Calu3 (cell line): ENCODE measurements at regions not wholly inside any gene's neighbourhood (a gene's known extent, or its start where the extent isn't known, plus 50 kb on each side); places are given as distances from the start of the nearest gene placed in this dataset.

Source experiments
- BruUV-seq: library from RNA; stranded (reverse); fragments of 400-500 nt; replicated peaks from 2 replicates; lab custom pipeline; 2021; lab: Mats Ljungman, UMichigan
- CTCF ChIA-PET: fragments of 300-600 bp; sonication (Branson Sonifier 250); formaldehyde crosslinking; loops from one replicate; lab custom pipeline; 2022; ENCODE audit warnings: antibody characterized with exemption; lab: Charles Lee
- DNase-seq: peaks from one replicate; pipeline ENCODE4 v3.0.0; 2022
- H3K27ac Mint-ChIP-seq: one replicate; pipeline ENCODE4 v1.8.0; 2022; ENCODE audit warnings: mixed read lengths; ENCODE audit not compliant: unreplicated experiment
- H3K27me3 Mint-ChIP-seq: one replicate; pipeline ENCODE4 v1.8.0; 2022; ENCODE audit warnings: mixed read lengths; ENCODE audit not compliant: unreplicated experiment
- H3K36me3 Mint-ChIP-seq: one replicate; pipeline ENCODE4 v1.8.0; 2022; ENCODE audit warnings: mild to moderate bottlenecking, moderate library complexity, mixed read lengths; ENCODE audit not compliant: insufficient read depth, unreplicated experiment
- H3K4me1 Mint-ChIP-seq: one replicate; pipeline ENCODE4 v1.8.0; 2022; ENCODE audit warnings: mild to moderate bottlenecking, low read depth, mixed read lengths; ENCODE audit not compliant: unreplicated experiment
- H3K4me3 Mint-ChIP-seq: one replicate; pipeline ENCODE4 v1.8.0; 2022; ENCODE audit warnings: mild to moderate bottlenecking, low read depth, moderate library complexity, mixed read lengths; ENCODE audit not compliant: unreplicated experiment
- H3K9me3 Mint-ChIP-seq: one replicate; pipeline ENCODE4 v1.8.0; 2022; ENCODE audit warnings: low read depth, mixed read lengths; ENCODE audit not compliant: unreplicated experiment
- intact Hi-C: fragments of 100-400 bp; cut with micrococcal nuclease; formaldehyde crosslinking; loops from one replicate; pipeline ENCODE4 v1.10.0; 2022; ENCODE audit not compliant: unreplicated experiment
- TF ChIP-seq, protein P1 (sequence below): fragments of 200-600 bp; IDR thresholded peaks from one replicate; pipeline ENCODE4 v1.8.0; 2022; ENCODE audit warnings: antibody characterized with exemption; ENCODE audit not compliant: unreplicated experiment

DNA sequence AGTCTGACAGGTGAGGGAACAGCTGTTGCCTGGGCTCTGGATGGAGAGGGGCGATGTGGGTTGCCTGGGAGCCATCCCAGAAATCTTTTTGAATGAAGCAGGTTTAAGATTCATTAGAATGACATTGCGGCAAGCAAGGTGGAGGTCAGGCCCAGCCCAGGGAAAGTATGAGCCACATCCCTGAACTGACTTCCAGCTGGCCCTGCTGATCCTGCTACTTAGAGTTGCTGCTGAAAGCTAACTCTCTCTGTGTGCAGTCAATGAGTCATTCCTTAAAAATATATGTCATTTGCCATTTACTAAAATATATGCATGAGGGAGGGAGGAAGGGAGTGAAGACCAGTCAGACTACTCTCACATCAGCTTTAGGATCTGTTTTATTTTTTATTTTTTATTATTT, 54.3 kb upstream of the RAB3GAP2 start:
- intact Hi-C loops, result no loop called here
- TF ChIP-seq, protein P1, sequence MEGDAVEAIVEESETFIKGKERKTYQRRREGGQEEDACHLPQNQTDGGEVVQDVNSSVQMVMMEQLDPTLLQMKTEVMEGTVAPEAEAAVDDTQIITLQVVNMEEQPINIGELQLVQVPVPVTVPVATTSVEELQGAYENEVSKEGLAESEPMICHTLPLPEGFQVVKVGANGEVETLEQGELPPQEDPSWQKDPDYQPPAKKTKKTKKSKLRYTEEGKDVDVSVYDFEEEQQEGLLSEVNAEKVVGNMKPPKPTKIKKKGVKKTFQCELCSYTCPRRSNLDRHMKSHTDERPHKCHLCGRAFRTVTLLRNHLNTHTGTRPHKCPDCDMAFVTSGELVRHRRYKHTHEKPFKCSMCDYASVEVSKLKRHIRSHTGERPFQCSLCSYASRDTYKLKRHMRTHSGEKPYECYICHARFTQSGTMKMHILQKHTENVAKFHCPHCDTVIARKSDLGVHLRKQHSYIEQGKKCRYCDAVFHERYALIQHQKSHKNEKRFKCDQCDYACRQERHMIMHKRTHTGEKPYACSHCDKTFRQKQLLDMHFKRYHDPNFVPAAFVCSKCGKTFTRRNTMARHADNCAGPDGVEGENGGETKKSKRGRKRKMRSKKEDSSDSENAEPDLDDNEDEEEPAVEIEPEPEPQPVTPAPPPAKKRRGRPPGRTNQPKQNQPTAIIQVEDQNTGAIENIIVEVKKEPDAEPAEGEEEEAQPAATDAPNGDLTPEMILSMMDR, result no peak
- no peak for DNase-seq
- Mint-ChIP-seq H3K27ac (no peak overlapping the region), H3K4me3 (no peak overlapping the region), H3K36me3 (no peaks in the 10 kb centered on the region), H3K4me1 (no peaks in the 10 kb centered on the region), H3K27me3 (no peaks in the 10 kb centered on the region), H3K9me3 (no peaks in the 10 kb centered on the region)
- CTCF ChIA-PET, result no interaction called here
- BruUV-seq, result no TSS peak

DNA sequence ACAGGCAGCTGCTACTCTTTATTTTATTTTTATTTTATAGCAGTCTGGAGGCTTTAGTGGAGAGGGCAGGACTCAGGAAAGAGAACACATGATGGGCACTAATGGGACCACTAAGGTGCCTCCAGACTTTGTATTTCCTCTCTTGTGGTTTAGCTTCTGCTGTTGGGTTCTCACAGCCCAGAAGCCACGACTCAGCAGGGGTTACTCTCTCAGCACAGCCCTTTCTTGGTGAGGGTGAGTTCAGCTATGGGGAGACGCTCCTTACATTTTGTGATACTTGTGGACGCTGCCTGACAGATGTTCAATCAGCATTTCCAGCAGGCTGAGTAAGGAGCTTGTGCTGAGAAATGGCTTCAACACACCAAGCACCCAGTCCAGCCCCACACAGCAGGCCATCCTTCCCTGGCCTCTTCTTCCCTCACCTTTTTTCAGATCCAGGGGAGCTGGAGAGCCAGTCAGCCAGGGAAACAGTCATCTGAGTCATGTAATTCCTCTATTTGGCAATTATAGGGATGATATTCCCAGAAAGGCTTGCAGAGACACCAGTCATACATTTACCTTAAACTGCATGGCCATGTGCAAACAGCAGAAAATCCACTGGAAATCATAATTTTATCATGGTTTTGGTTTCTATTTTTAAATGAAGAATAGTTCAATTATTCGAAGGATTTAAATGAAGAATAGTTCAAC, 53.2 kb upstream of the RAB3GAP2 start:
- intact Hi-C loops, result no loop called here
- Mint-ChIP-seq H3K27me3 (no peaks in the 10 kb centered on the region), H3K36me3 (no peaks in the 10 kb centered on the region), H3K4me3 (no peak overlapping the region), H3K27ac (no peak overlapping the region), H3K4me1 (no peaks in the 10 kb centered on the region), H3K9me3 (no peaks in the 10 kb centered on the region)
- no TSS peak for BruUV-seq
- CTCF ChIA-PET, result no interaction called here
- no peak for DNase-seq
- TF ChIP-seq, protein P1, result no peak

DNA sequence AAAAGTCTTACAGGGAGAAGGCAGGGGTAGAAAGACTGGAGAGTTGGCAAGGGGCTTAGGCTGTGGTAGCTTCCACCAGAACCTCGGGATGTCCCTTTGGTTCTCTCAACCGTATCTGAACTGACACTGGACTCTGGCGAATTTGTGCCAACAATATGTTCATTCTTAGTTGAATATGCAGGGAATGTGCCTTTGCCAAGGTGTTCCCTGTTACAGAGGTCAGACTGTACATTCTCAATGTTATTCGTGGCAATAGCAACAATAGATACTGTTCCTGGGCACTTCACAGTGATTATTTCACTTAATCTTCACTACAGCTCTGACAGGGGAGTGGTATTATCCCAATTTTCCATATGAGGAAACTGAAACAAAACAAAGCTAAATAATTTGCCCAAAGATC, 51.5 kb upstream of the RAB3GAP2 start:
- intact Hi-C loops, result no loop called here
- DNase-seq, result no peak
- Mint-ChIP-seq H3K9me3 (no peaks in the 10 kb centered on the region), H3K27ac (no peak overlapping the region), H3K36me3 (no peaks in the 10 kb centered on the region), H3K4me1 (no peaks in the 10 kb centered on the region), H3K4me3 (no peak overlapping the region), H3K27me3 (no peaks in the 10 kb centered on the region)
- BruUV-seq, result no TSS peak
- CTCF ChIA-PET, result no interaction called here
- TF ChIP-seq, protein P1, result no peak

DNA sequence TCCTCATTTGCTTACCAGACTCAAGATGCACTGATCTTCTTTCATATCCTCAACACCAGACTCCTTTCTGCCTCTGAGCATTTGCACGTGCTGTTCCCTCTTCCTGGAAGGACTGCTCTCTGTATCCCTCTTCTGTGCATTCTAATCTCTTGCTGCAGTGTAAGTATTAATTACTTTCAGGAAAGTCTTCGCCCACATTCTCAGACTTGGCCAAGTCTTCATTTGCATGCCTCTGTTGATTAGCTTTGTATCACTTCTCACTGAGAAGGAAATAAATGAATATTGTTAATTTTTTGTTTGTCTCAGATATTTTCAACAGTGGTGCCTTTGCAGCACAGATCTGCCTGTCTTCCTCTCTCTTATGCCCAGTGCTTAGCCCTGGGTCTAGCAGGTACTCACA, 50.3 kb upstream of the RAB3GAP2 start:
- no TSS peak for BruUV-seq
- CTCF ChIA-PET, result no interaction called here
- Mint-ChIP-seq H3K4me3 (no peak overlapping the region), H3K4me1 (no peaks in the 10 kb centered on the region), H3K36me3 (no peaks in the 10 kb centered on the region), H3K9me3 (no peaks in the 10 kb centered on the region), H3K27ac (no peak overlapping the region), H3K27me3 (no peaks in the 10 kb centered on the region)
- DNase-seq, result no peak
- TF ChIP-seq, protein P1, result no peak
- intact Hi-C loops, result no loop called here
